GM12878 (cell line): ENCODE measurements at regions not wholly inside any gene's neighbourhood (a gene's known extent, or its start where the extent isn't known, plus 50 kb on each side); places are given as distances from the start of the nearest gene placed in this dataset.

Experiments
- ATAC-seq: fragments of 200-7000 bp; cut with Tn5 transposase; 3 replicates; pipeline ENCODE4 v1.9.1; 2020; ENCODE audit warnings: mild to moderate bottlenecking, moderate library complexity
- BruUV-seq: library from RNA; stranded (reverse); fragments of 400-500 nt; replicated peaks from 2 replicates; lab custom pipeline; 2021; lab: Mats Ljungman, UMichigan
- CTCF ChIA-PET: fragments of 300-600 bp; sonication (Branson Sonifier 250); formaldehyde crosslinking; extraction: SDS; loops from one replicate; lab custom pipeline; 2021; ENCODE audit warnings: inconsistent platforms; lab: Yijun Ruan, JAX
- POLR2A ChIA-PET: fragments of 350-600 bp; formaldehyde crosslinking; extraction: SDS; loops from one replicate; lab custom pipeline; 2021; ENCODE audit warnings: inconsistent platforms; lab: Charles Lee
- RAD21 ChIA-PET: fragments of 300-600 bp; sonication (Branson Sonifier 250); formaldehyde crosslinking; loops from one replicate; lab custom pipeline; 2023; ENCODE audit warnings: antibody characterized with exemption; ENCODE audit not compliant: unreplicated experiment; lab: Charles Lee
- SMC1A ChIA-PET: fragments of 300-600 bp; sonication (Branson Sonifier 250); formaldehyde crosslinking; loops from one replicate; lab custom pipeline; 2023; ENCODE audit not compliant: unreplicated experiment, uncharacterized antibody; lab: Charles Lee
- DNase-seq: peaks from one replicate; pipeline ENCODE4 v3.0.0-alpha.2; 2011; ENCODE audit warnings: low read depth, low spot score
- FAIRE-seq: peaks from 3 replicates; lab custom pipeline; 2011; peaks lifted over from hg19 to GRCh38; lab: Jason Lieb, UNC
- H2AFZ ChIP-seq: 2 replicates; pipeline ENCODE4 v1.6.0; 2011; ENCODE audit warnings: low read depth, low read length, control low read depth; ENCODE audit not compliant: control insufficient read depth
- H3K27ac ChIP-seq: 2 replicates; pipeline ENCODE4 v1.5.1; 2011; ENCODE audit warnings: control low read depth; ENCODE audit not compliant: control insufficient read depth, insufficient read depth
- H3K27me3 ChIP-seq, 2 experiments: replicated peaks in 1 of 2; 2 replicates each; pipeline versions ENCODE4 v1.6.0 to v1.6.1; 2011; ENCODE audit warnings: low read length in 1 of 2; ENCODE audit not compliant: control insufficient read depth in 2 of 2, insufficient read depth in 2 of 2
- H3K36me3 ChIP-seq, 2 experiments: 2 replicates each; pipeline ENCODE4 v1.5.1; 2011; ENCODE audit warnings: low read length in 1 of 2; ENCODE audit not compliant: control insufficient read depth in 2 of 2, insufficient read depth in 2 of 2
- H3K4me1 ChIP-seq: 2 replicates; pipeline ENCODE4 v1.6.1; 2011; ENCODE audit warnings: mild to moderate bottlenecking, low read length, moderate library complexity, mixed read lengths; ENCODE audit not compliant: control insufficient read depth, insufficient read depth
- H3K4me2 ChIP-seq: 2 replicates; pipeline ENCODE4 v1.6.0; 2011; ENCODE audit warnings: control low read depth; ENCODE audit not compliant: control insufficient read depth, insufficient read depth
- H3K4me3 ChIP-seq: fragments of 200-600 bp; sonication (generic); 2 replicates; pipeline ENCODE4 v1.5.1; 2016
- H3K79me2 ChIP-seq: 2 replicates; pipeline ENCODE4 v1.6.0; 2011; ENCODE audit warnings: low read length; ENCODE audit not compliant: control insufficient read depth, insufficient read depth
- H3K9ac ChIP-seq: 2 replicates; pipeline ENCODE4 v1.8.0; 2011; ENCODE audit warnings: low read length, control low read depth, mixed read lengths; ENCODE audit not compliant: control insufficient read depth, insufficient read depth
- H3K9me3 ChIP-seq: replicated peaks from 3 replicates; pipeline ENCODE4 v1.5.1; 2011; ENCODE audit warnings: mild to moderate bottlenecking, low read length; ENCODE audit not compliant: control insufficient read depth, insufficient read depth
- H4K20me1 ChIP-seq: 2 replicates; pipeline ENCODE4 v1.6.0; 2011; ENCODE audit not compliant: control insufficient read depth, insufficient read depth
- ATF3 ChIP-seq: IDR thresholded peaks from 2 replicates; pipeline ENCODE4 v1.6.1; 2011; ENCODE audit warnings: low read depth, mild to moderate bottlenecking, low read length, moderate library complexity, borderline replicate concordance; ENCODE audit errors: extremely low read depth
- CTCF ChIP-seq, 3 experiments: IDR thresholded peaks in 2 of 3; conservative IDR thresholded peaks in 1 of 3; 2 replicates each; pipeline ENCODE4 v1.5.1; 2011; ENCODE audit warnings: low read depth in 3 of 3, low read length in 3 of 3, mild to moderate bottlenecking in 3 of 3, control low read depth in 2 of 3, moderate library complexity in 2 of 3, inconsistent platforms in 1 of 3, mixed read lengths in 1 of 3; ENCODE audit not compliant: control insufficient read depth in 2 of 3, insufficient read depth in 1 of 3; ENCODE audit errors: extremely low read depth in 1 of 3
- EED ChIP-seq: sonication (generic); IDR thresholded peaks from 2 replicates; pipeline ENCODE4 v1.6.1; 2016; ENCODE audit warnings: antibody characterized with exemption, low read depth
- FOXM1 ChIP-seq: IDR thresholded peaks from 2 replicates; pipeline ENCODE4 v1.6.1; 2012; ENCODE audit warnings: low read depth, mild to moderate bottlenecking, inconsistent platforms, low read length, moderate library complexity
- IRF4 ChIP-seq: IDR thresholded peaks from 2 replicates; pipeline ENCODE4 v1.6.1; 2011; ENCODE audit warnings: low read depth, low read length
- MYC ChIP-seq: IDR thresholded peaks from 2 replicates; pipeline ENCODE4 v1.6.1; 2011; ENCODE audit warnings: mild to moderate bottlenecking, low read length, moderate library complexity, inconsistent platforms; ENCODE audit not compliant: insufficient read depth, insufficient replicate concordance, insufficient read length, severe bottlenecking
- NFIC ChIP-seq: IDR thresholded peaks from 2 replicates; pipeline ENCODE4 v1.6.1; 2012; ENCODE audit warnings: low read depth, mild to moderate bottlenecking, inconsistent platforms, low read length, moderate library complexity
- PRDM15 ChIP-seq: fragments of 450-650 bp; formaldehyde crosslinking; IDR thresholded peaks from 2 replicates; pipeline ENCODE4 v1.4.0; 2020; ENCODE audit warnings: mild to moderate bottlenecking, moderate library complexity
- SMAD5 ChIP-seq: IDR thresholded peaks from 2 replicates; pipeline ENCODE4 v1.6.1; 2016; ENCODE audit warnings: antibody characterized with exemption, low read depth
- ZNF24 ChIP-seq: fragments of 450-650 bp; IDR thresholded peaks from 2 replicates; pipeline ENCODE4 v1.6.1; 2017; ENCODE audit warnings: antibody characterized with exemption, mild to moderate bottlenecking
- WGBS: methylation state at CpG from one replicate; pipeline ENCODE4 v1.1.6; 2016; ENCODE audit warnings: low lambda C conversion rate; ENCODE audit not compliant: insufficient replicate concordance, insufficient coverage; ENCODE audit errors: missing lambda C conversion rate; 5-methylcytosine and 5-hydroxymethylcytosine counted together
- in situ Hi-C: fragments of 300-500 bp; cut with MboI; formaldehyde crosslinking; loops from 9 replicates; pipeline ENCODE4 v1.14.3; 2018; ENCODE audit warnings: mixed read lengths
- intact Hi-C: fragments of 100-400 bp; cut with micrococcal nuclease; formaldehyde crosslinking; loops from one replicate; pipeline ENCODE4 v1.14.2; 2022; ENCODE audit not compliant: unreplicated experiment

GRCh38 chr2:19231625-19232024, 126.8 kb downstream of the OSR1 start:
- no peaks in the 10 kb centered on the region for H3K27me3 ChIP-seq
- H2AFZ ChIP-seq, result no peak overlapping the region
- no TSS peak for BruUV-seq
- no peak overlapping the region for H3K4me2 ChIP-seq
- CTCF ChIA-PET, result no interaction called here
- no peak overlapping the region for H3K27ac ChIP-seq
- TF ChIP-seq IRF4, result no peak
- peak; percentile 62; the same call in 1 of the 2 replicates for TF ChIP-seq ZNF24
- TF ChIP-seq, all 136 proteins: peak for 1
- no peaks in the 10 kb centered on the region for H3K9me3 ChIP-seq
- intact Hi-C loops (no loop called here), in situ Hi-C loops (no loop called here)
- no peak overlapping the region for H3K9ac ChIP-seq
- DNase-seq (no peak), FAIRE-seq (no peak), ATAC-seq (no peak)
- H3K36me3 ChIP-seq, result no peaks in the 10 kb centered on the region
- no peaks in the 10 kb centered on the region for H4K20me1 ChIP-seq
- H3K79me2 ChIP-seq, result no peaks in the 10 kb centered on the region
- ChIA-PET RAD21 (no interaction called here), SMC1A (no interaction called here), POLR2A (no interaction called here)
- no peaks in the 10 kb centered on the region for H3K4me1 ChIP-seq
- 36% methylated on average over 2 of the region's 2 CpGs for WGBS
- no peak overlapping the region for H3K4me3 ChIP-seq

- H3K9ac ChIP-seq, result no peak overlapping the region
- H3K4me2 ChIP-seq, result no peak overlapping the region
- no peaks in the 10 kb centered on the region for H3K27me3 ChIP-seq
- WGBS, result 63% methylated on average over 2 of the region's 2 CpGs
- H3K27ac ChIP-seq, result no peak overlapping the region
- H3K9me3 ChIP-seq, result no peaks in the 10 kb centered on the region
- DNase-seq (no peak), ATAC-seq (no peak), FAIRE-seq (no peak)
- H3K4me3 ChIP-seq, result no peak overlapping the region
- no peak overlapping the region for H2AFZ ChIP-seq
- intact Hi-C loops, result no loop called here
- no peaks in the 10 kb centered on the region for H3K36me3 ChIP-seq
- no peaks in the 10 kb centered on the region for H3K4me1 ChIP-seq
- no peaks in the 10 kb centered on the region for H4K20me1 ChIP-seq
- ChIA-PET SMC1A (no interaction called here), POLR2A (no interaction called here), RAD21 (no interaction called here), CTCF (no interaction called here)
- in situ Hi-C loops, result no loop called here
- H3K79me2 ChIP-seq, result no peaks in the 10 kb centered on the region
- BruUV-seq, result no TSS peak
- TF ChIP-seq NFIC (no peak), ATF3 (no peak), CTCF (IDR thresholded peaks at IDR 0.05 in 2 of 3, conservative IDR thresholded peaks at IDR 0.05 in 1 of 3; ENCODE audit: control insufficient read depth in 2 of 3, extremely low read depth in 1 of 3, insufficient read depth in 1 of 3, low read depth in 3 of 3, low read length in 3 of 3) (no peak), PRDM15 (CRISPR knock-in tag) (no peak), FOXM1 (no peak), EED (no peak), SMAD5 (no peak), MYC (no peak)
Measured at GRCh38 chr2:19230626-19231025, 127.8 kb downstream of the OSR1 start.
